ENCODE measurements at regions not wholly inside any gene's neighbourhood (a gene's known extent, or its start where the extent isn't known, plus 50 kb on each side); places are given as distances from the start of the nearest gene placed in this dataset.
"Not testable (repeated sequence)": the region's sequence is repeated elsewhere in the genome, so short reads cannot be mapped to it uniquely, and the experiment has no call there.

DNA sequence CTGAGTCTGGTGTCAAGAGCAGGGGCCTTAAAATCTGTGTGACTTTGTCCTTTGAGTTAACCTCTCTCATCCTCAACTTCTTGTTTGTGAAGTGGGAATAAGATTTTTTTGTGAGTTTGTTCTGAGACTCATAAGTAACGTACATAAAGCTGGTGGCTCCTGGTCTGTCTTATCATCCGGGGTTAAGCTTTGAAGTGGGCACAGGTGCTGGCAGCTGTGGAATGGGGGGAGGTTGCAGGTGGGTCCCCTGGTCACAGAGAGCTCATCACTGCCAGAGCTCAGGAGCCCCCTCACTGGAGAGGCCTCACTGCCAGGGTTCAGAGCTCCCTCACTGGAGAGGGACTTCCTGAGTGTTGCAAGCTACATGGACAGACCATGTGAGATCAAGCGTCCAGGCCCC lies 174.1 kb downstream of the NRN1 start:
- DNase-seq, result no peak
- in situ Hi-C loops (cut with HindIII; ENCODE audit: low pct_ligation_motif_present, low sequenced_read_pairs), result no loop called here
- Histone ChIP-seq H3K27me3 (replicated peaks) (no peaks in the 10 kb centered on the region), H3K36me3 (replicated peaks) (no peaks in the 10 kb centered on the region), H3K4me3 (ENCODE audit: low read depth, low read length) (no peak overlapping the region), H3K27ac (no peak overlapping the region)
- TF ChIP-seq, protein P1, sequence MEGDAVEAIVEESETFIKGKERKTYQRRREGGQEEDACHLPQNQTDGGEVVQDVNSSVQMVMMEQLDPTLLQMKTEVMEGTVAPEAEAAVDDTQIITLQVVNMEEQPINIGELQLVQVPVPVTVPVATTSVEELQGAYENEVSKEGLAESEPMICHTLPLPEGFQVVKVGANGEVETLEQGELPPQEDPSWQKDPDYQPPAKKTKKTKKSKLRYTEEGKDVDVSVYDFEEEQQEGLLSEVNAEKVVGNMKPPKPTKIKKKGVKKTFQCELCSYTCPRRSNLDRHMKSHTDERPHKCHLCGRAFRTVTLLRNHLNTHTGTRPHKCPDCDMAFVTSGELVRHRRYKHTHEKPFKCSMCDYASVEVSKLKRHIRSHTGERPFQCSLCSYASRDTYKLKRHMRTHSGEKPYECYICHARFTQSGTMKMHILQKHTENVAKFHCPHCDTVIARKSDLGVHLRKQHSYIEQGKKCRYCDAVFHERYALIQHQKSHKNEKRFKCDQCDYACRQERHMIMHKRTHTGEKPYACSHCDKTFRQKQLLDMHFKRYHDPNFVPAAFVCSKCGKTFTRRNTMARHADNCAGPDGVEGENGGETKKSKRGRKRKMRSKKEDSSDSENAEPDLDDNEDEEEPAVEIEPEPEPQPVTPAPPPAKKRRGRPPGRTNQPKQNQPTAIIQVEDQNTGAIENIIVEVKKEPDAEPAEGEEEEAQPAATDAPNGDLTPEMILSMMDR (IDR thresholded peaks at IDR 0.05; ENCODE audit: low read depth, low read length, missing control alignments), result no peak

GRCh38 chr6:5831219-5831862 lies 175.4 kb downstream of the NRN1 start:
- H3K4me3 ChIP-seq (ENCODE audit: low read depth, low read length); H3K27me3 ChIP-seq (replicated peaks); in situ Hi-C loops (cut with HindIII; ENCODE audit: low pct_ligation_motif_present, low sequenced_read_pairs); H3K36me3 ChIP-seq (replicated peaks); H3K27ac ChIP-seq; DNase-seq: not testable (repeated sequence)

GRCh38 chr6:5828296-5828695 lies 178.4 kb downstream of the NRN1 start:
- H3K27ac ChIP-seq, result no peak overlapping the region
- no peak overlapping the region for H3K4me3 ChIP-seq (ENCODE audit: low read depth, low read length)
- no peaks in the 10 kb centered on the region for H3K36me3 ChIP-seq (replicated peaks)
- no peak for DNase-seq
- in situ Hi-C loops (cut with HindIII; ENCODE audit: low pct_ligation_motif_present, low sequenced_read_pairs), result no loop called here
- no peaks in the 10 kb centered on the region for H3K27me3 ChIP-seq (replicated peaks)
- TF ChIP-seq, protein P1 (IDR thresholded peaks at IDR 0.05; ENCODE audit: low read depth, low read length, missing control alignments), result no peak

- no peak overlapping the region for H3K27ac ChIP-seq
- TF ChIP-seq, protein P1 (IDR thresholded peaks at IDR 0.05; ENCODE audit: low read depth, low read length, missing control alignments), result no peak
- H3K27me3 ChIP-seq (replicated peaks), result no peaks in the 10 kb centered on the region
- in situ Hi-C loops (cut with HindIII; ENCODE audit: low pct_ligation_motif_present, low sequenced_read_pairs), result no loop called here
- no peak overlapping the region for H3K4me3 ChIP-seq (ENCODE audit: low read depth, low read length)
- DNase-seq, result no peak
- H3K36me3 ChIP-seq (replicated peaks), result no peaks in the 10 kb centered on the region
These were observed 179.4 kb downstream of the NRN1 start for GRCh38 chr6:5827056-5827904.

DNA sequence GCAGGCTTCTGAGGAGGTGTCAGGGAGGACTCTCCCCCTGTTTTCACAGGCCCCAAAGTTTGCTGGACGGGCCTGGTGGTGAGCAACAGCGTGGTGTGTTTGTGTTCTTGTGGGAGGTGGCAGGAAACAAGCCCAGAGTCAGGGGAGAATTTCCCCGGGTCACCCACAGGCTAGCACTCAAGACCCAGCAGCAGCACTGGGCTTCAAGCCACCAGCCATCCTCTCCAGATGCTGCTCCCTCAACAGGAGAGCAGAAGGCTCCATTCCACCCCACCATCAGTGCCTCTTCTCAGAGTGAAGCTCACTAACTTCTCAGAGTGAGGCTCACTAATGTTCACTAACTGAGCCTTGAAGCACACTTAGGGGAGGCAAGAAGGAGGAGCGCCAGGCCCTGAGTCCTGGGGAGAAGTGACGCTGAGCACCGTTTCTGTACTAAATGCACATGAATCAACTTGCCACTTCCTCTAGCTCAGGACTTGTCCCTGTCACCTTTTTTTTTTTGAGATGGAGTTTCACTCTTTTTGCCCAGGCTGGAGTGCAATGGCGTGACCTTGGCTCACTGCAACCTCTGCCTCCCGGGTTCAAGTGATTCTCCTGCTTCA lies 182.2 kb downstream of the NRN1 start:
- in situ Hi-C loops (cut with HindIII; ENCODE audit: low pct_ligation_motif_present, low sequenced_read_pairs); H3K27me3 ChIP-seq (replicated peaks); DNase-seq; H3K36me3 ChIP-seq (replicated peaks); H3K4me3 ChIP-seq (ENCODE audit: low read depth, low read length); H3K27ac ChIP-seq: not testable (repeated sequence)
